A673 (cell line): ENCODE measurements at regions not wholly inside any gene's neighbourhood (a gene's known extent, or its start where the extent isn't known, plus 50 kb on each side); places are given as distances from the start of the nearest gene placed in this dataset.

Source experiments
- EZH2 ChIP-seq: fragments of 200-600 bp; sonication (generic); IDR thresholded peaks from 2 replicates; pipeline ENCODE4 v1.6.1; 2017; ENCODE audit warnings: borderline replicate concordance, low read depth, mild to moderate bottlenecking, mixed read lengths, antibody characterized with exemption, low read length; ENCODE audit not compliant: poor library complexity, severe bottlenecking
- TF ChIP-seq, protein P1 (sequence below): fragments of 300-800, 200-600 bp; sonication (generic); conservative IDR thresholded peaks from 2 replicates; pipeline ENCODE4 v1.5.1; 2017; ENCODE audit warnings: low read depth, mild to moderate bottlenecking, antibody characterized with exemption, low read length, moderate library complexity, mixed read lengths

DNA sequence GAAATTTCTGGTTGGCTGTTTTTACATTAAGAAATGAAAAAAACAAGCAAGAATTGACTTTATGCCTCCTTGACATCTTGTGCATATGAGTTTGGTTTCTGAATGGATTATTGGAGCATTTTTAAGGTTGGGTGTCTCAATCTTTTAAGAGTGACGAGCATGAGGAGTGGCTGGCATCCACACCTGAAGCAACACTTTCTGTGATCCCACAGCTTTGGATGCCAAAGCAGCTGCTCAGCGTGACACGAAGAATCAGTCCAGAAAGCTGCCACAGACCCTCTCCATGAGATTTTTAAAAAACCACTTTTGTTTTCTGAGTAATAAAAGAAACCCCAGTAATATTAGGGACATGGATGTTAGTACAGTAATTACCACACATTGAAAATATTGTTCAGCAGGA, 154.5 kb downstream of the KLF13 start:
- TF ChIP-seq, protein P1, sequence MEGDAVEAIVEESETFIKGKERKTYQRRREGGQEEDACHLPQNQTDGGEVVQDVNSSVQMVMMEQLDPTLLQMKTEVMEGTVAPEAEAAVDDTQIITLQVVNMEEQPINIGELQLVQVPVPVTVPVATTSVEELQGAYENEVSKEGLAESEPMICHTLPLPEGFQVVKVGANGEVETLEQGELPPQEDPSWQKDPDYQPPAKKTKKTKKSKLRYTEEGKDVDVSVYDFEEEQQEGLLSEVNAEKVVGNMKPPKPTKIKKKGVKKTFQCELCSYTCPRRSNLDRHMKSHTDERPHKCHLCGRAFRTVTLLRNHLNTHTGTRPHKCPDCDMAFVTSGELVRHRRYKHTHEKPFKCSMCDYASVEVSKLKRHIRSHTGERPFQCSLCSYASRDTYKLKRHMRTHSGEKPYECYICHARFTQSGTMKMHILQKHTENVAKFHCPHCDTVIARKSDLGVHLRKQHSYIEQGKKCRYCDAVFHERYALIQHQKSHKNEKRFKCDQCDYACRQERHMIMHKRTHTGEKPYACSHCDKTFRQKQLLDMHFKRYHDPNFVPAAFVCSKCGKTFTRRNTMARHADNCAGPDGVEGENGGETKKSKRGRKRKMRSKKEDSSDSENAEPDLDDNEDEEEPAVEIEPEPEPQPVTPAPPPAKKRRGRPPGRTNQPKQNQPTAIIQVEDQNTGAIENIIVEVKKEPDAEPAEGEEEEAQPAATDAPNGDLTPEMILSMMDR: no peak
- TF ChIP-seq EZH2: no peak
